ENCODE measurements at regions not wholly inside any gene's neighbourhood (a gene's known extent, or its start where the extent isn't known, plus 50 kb on each side); places are given as distances from the start of the nearest gene placed in this dataset.

DNA sequence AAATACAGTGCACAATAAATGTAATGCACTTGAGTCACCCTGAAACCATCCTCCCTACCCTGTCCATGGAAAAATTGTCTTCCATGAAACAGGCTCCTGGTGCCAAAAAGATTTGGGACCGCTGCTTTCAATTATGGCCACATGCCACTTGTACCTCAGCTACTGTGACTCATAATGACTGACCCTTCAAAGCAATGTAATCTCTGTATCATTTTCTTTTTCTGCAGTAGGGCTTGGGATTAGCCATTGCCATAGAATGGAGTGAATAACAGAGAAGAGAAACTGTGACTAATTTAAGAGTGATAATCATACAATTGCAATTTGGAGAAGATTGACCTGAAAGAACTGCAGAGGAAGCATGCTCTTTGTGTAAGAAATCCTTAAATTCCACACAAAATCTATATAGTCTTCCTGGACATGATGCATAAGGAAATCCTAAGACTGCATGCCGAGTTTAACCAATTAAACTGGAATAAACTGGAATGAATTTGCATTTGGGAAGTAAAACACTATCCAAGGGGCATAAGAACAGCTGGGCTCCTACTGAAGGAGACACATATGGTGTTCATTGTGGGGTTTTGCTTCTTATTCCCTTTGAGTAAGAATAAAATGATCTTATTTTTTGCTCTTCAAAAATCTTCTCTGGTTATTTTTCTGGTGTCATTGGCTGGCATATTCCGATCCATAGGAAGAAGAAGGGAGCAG, 59.5 kb upstream of the SLC7A1 start:
- DNase-seq = no peak

DNA sequence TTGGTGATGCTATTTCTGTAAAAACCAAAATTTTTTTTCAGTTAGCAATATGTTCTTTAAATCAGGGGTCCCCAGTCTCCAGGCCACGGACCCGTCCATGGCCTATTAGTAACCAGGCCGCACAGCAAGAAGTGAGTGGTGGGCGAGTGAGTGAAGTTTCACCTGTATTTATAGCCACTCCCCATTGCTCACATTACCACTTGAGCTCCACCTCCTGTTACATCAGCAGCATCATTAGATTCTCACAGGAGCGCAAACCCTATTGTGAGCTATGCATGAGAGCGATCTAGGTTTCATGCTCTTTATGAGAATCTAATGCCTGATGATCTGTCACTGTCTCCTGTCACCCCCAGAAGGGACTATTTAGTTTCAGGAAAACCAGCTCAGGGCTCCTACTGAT, 58.9 kb upstream of the SLC7A1 start:
- no peak for DNase-seq

- no peak for DNase-seq
These were observed 53.3 kb upstream of the SLC7A1 start for GRCh38 chr13:29648760-29649159.
